ENCODE measurements at regions not wholly inside any gene's neighbourhood (a gene's known extent, or its start where the extent isn't known, plus 50 kb on each side); places are given as distances from the start of the nearest gene placed in this dataset.

- ChIA-PET CTCF (no interaction called here), POLR2A (no interaction called here)
- Histone ChIP-seq H2AFZ (ENCODE audit: low read depth, low read length) (no peak overlapping the region), H3K9ac (replicated peaks; ENCODE audit: extremely low read depth, insufficient read depth, low read length) (no peak overlapping the region), H3K9me3 (replicated peaks; ENCODE audit: control insufficient read depth, insufficient read depth, low read length) (no peaks in the 10 kb centered on the region), H3K79me2 (ENCODE audit: control insufficient read depth, insufficient read depth, low read length) (no peaks in the 10 kb centered on the region), H3K4me1 (ENCODE audit: control insufficient read depth, extremely low read depth, insufficient read depth, low read length) (no peaks in the 10 kb centered on the region), H3K4me2 (ENCODE audit: insufficient read depth, low read length) (no peak overlapping the region), H3K36me3 (ENCODE audit: control insufficient read depth in 2 of 2, extremely low read depth in 1 of 2, insufficient read depth in 2 of 2, low read length in 2 of 2) (no peaks in the 10 kb centered on the region), H4K20me1 (replicated peaks; ENCODE audit: control insufficient read depth, extremely low read depth, insufficient read depth, low read length) (no peaks in the 10 kb centered on the region), H3K9me1 (replicated peaks; ENCODE audit: control insufficient read depth, extremely low read depth, insufficient read depth, low read length) (no peaks in the 10 kb centered on the region), H3K4me3 (replicated peaks in 1 of 3; ENCODE audit: insufficient read depth in 1 of 3, low read depth in 1 of 3, low read length in 3 of 3) (no peak overlapping the region), H3K27me3 (ENCODE audit: control insufficient read depth in 2 of 2, insufficient read depth in 2 of 2, low read length in 2 of 2) (no peaks in the 10 kb centered on the region), H3K27ac (ENCODE audit: insufficient read depth, low read depth, low read length) (no peak overlapping the region)
- dilution Hi-C loops (cut with MboI; ENCODE audit: extremely low pct_ligation_motif_present, low sequenced_read_pairs) (no loop called here), intact Hi-C loops (cut with micrococcal nuclease) (loop anchor here (2.0 to 10.0 kb wide), 2 partner anchors 77 to 147 kb away; no protein-coding TSS in a partner anchor)
- FAIRE-seq: no peak
- BruUV-seq (replicated peaks): no TSS peak
- no peak for DNase-seq (ENCODE audit: low read depth, low spot score)
- no peak for TF ChIP-seq FOS (IDR thresholded peaks at IDR 0.05; ENCODE audit: borderline replicate concordance, insufficient read depth, low read length)
Observed at GRCh38 chr9:88871669-88872068, 119.6 kb upstream of the S1PR3 start.

- Histone ChIP-seq H3K4me3 (replicated peaks in 1 of 3; ENCODE audit: insufficient read depth in 1 of 3, low read depth in 1 of 3, low read length in 3 of 3) (no peak overlapping the region), H3K9ac (replicated peaks; ENCODE audit: extremely low read depth, insufficient read depth, low read length) (no peak overlapping the region), H4K20me1 (replicated peaks; ENCODE audit: control insufficient read depth, extremely low read depth, insufficient read depth, low read length) (no peaks in the 10 kb centered on the region), H3K9me1 (replicated peaks; ENCODE audit: control insufficient read depth, extremely low read depth, insufficient read depth, low read length) (no peaks in the 10 kb centered on the region), H3K4me1 (ENCODE audit: control insufficient read depth, extremely low read depth, insufficient read depth, low read length) (no peaks in the 10 kb centered on the region), H3K27ac (ENCODE audit: insufficient read depth, low read depth, low read length) (no peak overlapping the region), H3K27me3 (ENCODE audit: control insufficient read depth in 2 of 2, insufficient read depth in 2 of 2, low read length in 2 of 2) (no peaks in the 10 kb centered on the region), H3K36me3 (ENCODE audit: control insufficient read depth in 2 of 2, extremely low read depth in 1 of 2, insufficient read depth in 2 of 2, low read length in 2 of 2) (no peaks in the 10 kb centered on the region), H3K4me2 (ENCODE audit: insufficient read depth, low read length) (no peak overlapping the region), H2AFZ (ENCODE audit: low read depth, low read length) (no peak overlapping the region), H3K79me2 (ENCODE audit: control insufficient read depth, insufficient read depth, low read length) (no peaks in the 10 kb centered on the region), H3K9me3 (replicated peaks; ENCODE audit: control insufficient read depth, insufficient read depth, low read length) (no peaks in the 10 kb centered on the region)
- no peak for FAIRE-seq
- BruUV-seq (replicated peaks): no TSS peak
- no peak for TF ChIP-seq GATA2 (IDR thresholded peaks at IDR 0.05; ENCODE audit: insufficient read depth, insufficient read length, low read depth, low read length)
- TF ChIP-seq CTCF (IDR thresholded peaks at IDR 0.05; ENCODE audit: extremely low read depth in 1 of 2, insufficient read depth in 1 of 2, low read depth in 1 of 2, low read length in 2 of 2): no peak
- TF ChIP-seq MAX (IDR thresholded peaks at IDR 0.05; ENCODE audit: insufficient read depth, insufficient read length): no peak
- TF ChIP-seq FOS (IDR thresholded peaks at IDR 0.05; ENCODE audit: borderline replicate concordance, insufficient read depth, low read length): no peak
- no peak for TF ChIP-seq JUN (IDR thresholded peaks at IDR 0.05; ENCODE audit: borderline replicate concordance, insufficient read depth, insufficient read length, low read depth)
- no peak for TF ChIP-seq MYC (IDR thresholded peaks at IDR 0.05; ENCODE audit: low read depth, low read length)
- TF ChIP-seq POLR2A (IDR thresholded peaks at IDR 0.05; ENCODE audit: low read depth, low read length): no peak
- TF ChIP-seq EZH2 (IDR thresholded peaks at IDR 0.05; ENCODE audit: borderline replicate concordance, low read depth, low read length, severe bottlenecking): no peak
- TF ChIP-seq POLR2AphosphoS5 (IDR thresholded peaks at IDR 0.05; ENCODE audit: insufficient read depth, low read depth, low read length): no peak
- dilution Hi-C loops (cut with MboI; ENCODE audit: extremely low pct_ligation_motif_present, low sequenced_read_pairs): no loop called here
- POLR2A ChIA-PET: no interaction called here
- intact Hi-C loops (cut with micrococcal nuclease): loop anchor here (10.0 kb wide), 1 partner anchor 148 kb away; no protein-coding TSS in a partner anchor
- DNase-seq (ENCODE audit: low read depth, low spot score): no peak
- CTCF ChIA-PET: no interaction called here
Observed at GRCh38 chr9:88872192-88872946, 118.9 kb upstream of the S1PR3 start.

All from endothelial cell of umbilical vein (primary cell).